ENCODE measurements at regions not wholly inside any gene's neighbourhood (a gene's known extent, or its start where the extent isn't known, plus 50 kb on each side); places are given as distances from the start of the nearest gene placed in this dataset.

DNA sequence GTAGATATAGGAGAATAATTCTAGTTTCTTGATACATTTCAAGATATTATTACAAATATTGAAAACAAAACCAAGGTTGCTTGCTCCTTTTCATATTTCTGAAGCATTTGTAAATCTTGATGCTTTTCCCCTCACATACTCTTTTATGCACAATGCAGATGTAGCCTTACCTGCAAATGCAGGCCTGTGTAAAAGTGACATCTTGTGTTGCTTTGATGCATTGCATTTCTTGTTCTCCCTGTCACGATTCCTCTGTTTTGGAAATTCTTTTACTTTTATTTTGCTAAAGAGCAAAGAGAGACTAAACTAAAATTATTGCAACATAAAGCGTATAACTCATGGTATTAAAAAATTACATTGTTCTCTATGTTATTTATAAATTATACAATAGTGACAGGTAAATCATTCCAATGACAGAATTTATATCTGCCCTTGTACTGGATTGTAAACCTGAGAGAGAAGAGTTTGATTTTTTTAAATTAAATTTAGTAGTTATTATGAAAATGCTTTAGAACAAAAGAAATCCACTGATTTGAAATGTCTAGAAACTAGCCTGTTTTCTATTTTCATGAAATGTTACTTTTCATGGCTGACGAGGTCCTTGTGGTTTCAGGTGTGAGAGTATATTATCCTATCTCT, 970.0 kb downstream of the MAT2B start:
- no peak for DNase-seq (ENCODE audit: low read depth)
- Histone ChIP-seq H3K36me3 (ENCODE audit: control insufficient read depth, insufficient read depth, low read length) (no peaks in the 10 kb centered on the region), H3K27me3 (ENCODE audit: control insufficient read depth, insufficient read depth, low read length) (no peaks in the 10 kb centered on the region), H3K4me3 (ENCODE audit: low read depth, low read length) (no peak overlapping the region)
- TF ChIP-seq, protein P1, sequence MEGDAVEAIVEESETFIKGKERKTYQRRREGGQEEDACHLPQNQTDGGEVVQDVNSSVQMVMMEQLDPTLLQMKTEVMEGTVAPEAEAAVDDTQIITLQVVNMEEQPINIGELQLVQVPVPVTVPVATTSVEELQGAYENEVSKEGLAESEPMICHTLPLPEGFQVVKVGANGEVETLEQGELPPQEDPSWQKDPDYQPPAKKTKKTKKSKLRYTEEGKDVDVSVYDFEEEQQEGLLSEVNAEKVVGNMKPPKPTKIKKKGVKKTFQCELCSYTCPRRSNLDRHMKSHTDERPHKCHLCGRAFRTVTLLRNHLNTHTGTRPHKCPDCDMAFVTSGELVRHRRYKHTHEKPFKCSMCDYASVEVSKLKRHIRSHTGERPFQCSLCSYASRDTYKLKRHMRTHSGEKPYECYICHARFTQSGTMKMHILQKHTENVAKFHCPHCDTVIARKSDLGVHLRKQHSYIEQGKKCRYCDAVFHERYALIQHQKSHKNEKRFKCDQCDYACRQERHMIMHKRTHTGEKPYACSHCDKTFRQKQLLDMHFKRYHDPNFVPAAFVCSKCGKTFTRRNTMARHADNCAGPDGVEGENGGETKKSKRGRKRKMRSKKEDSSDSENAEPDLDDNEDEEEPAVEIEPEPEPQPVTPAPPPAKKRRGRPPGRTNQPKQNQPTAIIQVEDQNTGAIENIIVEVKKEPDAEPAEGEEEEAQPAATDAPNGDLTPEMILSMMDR (IDR thresholded peaks at IDR 0.05; ENCODE audit: insufficient read depth, low read length, poor library complexity, severe bottlenecking), result peak; percentile 64

DNA sequence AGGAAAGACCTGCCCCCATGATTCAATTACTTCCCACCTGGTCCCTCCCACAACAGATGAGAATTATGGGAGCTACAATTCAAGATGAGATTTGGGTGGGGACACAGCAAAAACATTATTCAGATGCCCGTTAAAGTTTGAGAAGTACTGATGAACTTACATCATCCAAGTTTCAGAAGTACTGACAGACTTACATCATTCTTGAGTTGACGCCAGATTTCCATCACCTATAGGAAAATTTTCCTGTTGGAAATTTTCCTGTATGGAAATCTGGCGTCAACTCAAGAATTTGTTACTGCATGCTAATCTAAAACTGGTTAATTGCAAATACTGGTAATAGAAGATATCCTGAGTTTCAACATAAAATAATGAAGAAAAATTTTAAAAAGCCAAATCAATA, 975.9 kb downstream of the MAT2B start:
- no peaks in the 10 kb centered on the region for H3K27me3 ChIP-seq (ENCODE audit: control insufficient read depth, insufficient read depth, low read length)
- DNase-seq (ENCODE audit: low read depth), result no peak
- no peak overlapping the region for H3K4me3 ChIP-seq (ENCODE audit: low read depth, low read length)
- TF ChIP-seq, protein P1 (IDR thresholded peaks at IDR 0.05; ENCODE audit: insufficient read depth, low read length, poor library complexity, severe bottlenecking), result no peak
- H3K36me3 ChIP-seq (ENCODE audit: control insufficient read depth, insufficient read depth, low read length), result no peaks in the 10 kb centered on the region

DNA sequence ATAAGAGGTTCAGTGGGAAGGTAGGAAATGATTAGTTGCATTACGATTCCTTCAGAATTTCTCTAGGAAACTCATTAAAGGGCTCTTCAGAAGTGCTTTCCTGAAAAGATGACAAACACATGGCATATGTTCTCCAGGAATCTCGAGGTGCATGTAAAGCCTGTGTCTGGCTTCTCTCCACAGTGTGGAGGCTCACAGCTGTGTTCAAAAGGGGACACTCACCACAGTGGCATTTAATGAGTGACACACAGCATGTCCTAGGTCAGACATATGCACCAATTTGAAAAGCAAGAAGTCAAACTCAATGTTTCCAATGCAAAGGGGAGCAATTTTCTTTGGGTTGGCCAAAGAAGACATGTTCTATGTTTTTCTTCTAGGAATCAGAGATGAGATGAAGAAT, 976.9 kb downstream of the MAT2B start:
- no peaks in the 10 kb centered on the region for H3K36me3 ChIP-seq (ENCODE audit: control insufficient read depth, insufficient read depth, low read length)
- no peak overlapping the region for H3K4me3 ChIP-seq (ENCODE audit: low read depth, low read length)
- DNase-seq (ENCODE audit: low read depth), result no peak
- TF ChIP-seq, protein P1 (IDR thresholded peaks at IDR 0.05; ENCODE audit: insufficient read depth, low read length, poor library complexity, severe bottlenecking), result no peak
- H3K27me3 ChIP-seq (ENCODE audit: control insufficient read depth, insufficient read depth, low read length), result no peaks in the 10 kb centered on the region

DNA sequence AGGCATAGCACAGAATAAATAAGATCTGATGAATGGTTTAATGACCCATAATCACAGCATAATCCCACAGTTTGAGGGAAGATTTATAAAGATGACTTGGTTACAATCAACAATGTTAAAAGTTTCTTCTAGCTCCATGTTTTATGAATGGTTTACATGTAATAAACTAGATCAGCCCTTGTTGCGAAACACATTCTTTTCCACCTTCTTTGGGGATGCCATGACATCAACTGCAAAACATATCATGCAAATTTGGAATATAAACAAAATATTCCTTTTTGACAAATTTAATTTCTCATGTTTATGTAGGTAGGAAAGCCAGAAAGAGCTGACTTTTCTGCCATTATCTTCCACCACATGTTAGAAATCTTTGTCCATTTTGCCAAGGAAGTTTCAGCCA, 979.5 kb downstream of the MAT2B start:
- Histone ChIP-seq H3K27me3 (ENCODE audit: control insufficient read depth, insufficient read depth, low read length) (no peaks in the 10 kb centered on the region), H3K4me3 (ENCODE audit: low read depth, low read length) (no peak overlapping the region), H3K36me3 (ENCODE audit: control insufficient read depth, insufficient read depth, low read length) (no peaks in the 10 kb centered on the region)
- no peak for DNase-seq (ENCODE audit: low read depth)
- TF ChIP-seq, protein P1 (IDR thresholded peaks at IDR 0.05; ENCODE audit: insufficient read depth, low read length, poor library complexity, severe bottlenecking), result no peak

DNA sequence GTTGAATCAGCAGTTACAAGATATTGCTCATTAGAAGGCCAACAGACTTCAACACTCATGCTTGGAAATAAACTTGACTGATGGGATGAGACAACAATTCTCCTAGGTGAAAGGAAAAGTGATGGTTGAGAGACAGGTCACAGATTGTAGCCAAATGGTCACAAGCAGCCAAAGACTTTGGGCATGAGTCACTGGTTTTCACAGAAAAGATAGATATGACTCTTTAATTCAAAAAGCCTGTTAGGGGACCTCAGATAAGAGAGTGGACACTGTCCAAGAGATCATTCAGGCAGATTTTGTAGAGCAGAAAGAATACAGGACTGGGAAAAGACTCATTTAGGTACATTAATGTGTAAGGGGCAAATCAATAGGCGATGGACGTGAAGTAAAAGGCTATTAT, 982.5 kb downstream of the MAT2B start:
- TF ChIP-seq, protein P1 (IDR thresholded peaks at IDR 0.05; ENCODE audit: insufficient read depth, low read length, poor library complexity, severe bottlenecking), result no peak
- no peak for DNase-seq (ENCODE audit: low read depth)
- no peaks in the 10 kb centered on the region for H3K36me3 ChIP-seq (ENCODE audit: control insufficient read depth, insufficient read depth, low read length)
- H3K4me3 ChIP-seq (ENCODE audit: low read depth, low read length), result no peak overlapping the region
- no peaks in the 10 kb centered on the region for H3K27me3 ChIP-seq (ENCODE audit: control insufficient read depth, insufficient read depth, low read length)

Data from kidney epithelial cell (primary cell).